ENCODE measurements at regions not wholly inside any gene's neighbourhood (a gene's known extent, or its start where the extent isn't known, plus 50 kb on each side); places are given as distances from the start of the nearest gene placed in this dataset.

GRCh38 chr2:126029316-126029715 is 626.6 kb upstream of the GYPC start:
- TF ChIP-seq POLR2A (IDR thresholded peaks at IDR 0.05) (no peak), CTCF (IDR thresholded peaks at IDR 0.05) (no peak)

GRCh38 chr2:126038861-126039260 is 617.1 kb upstream of the GYPC start:
- Histone ChIP-seq H3K27me3 (no peaks in the 10 kb centered on the region), H3K4me1 (no peaks in the 10 kb centered on the region), H3K9me3 (no peaks in the 10 kb centered on the region), H3K4me3 (replicated peaks in 1 of 3) (no peak overlapping the region), H3K36me3 (no peaks in the 10 kb centered on the region), H3K27ac (no peak overlapping the region)
- no peak for DNase-seq
- no peak for TF ChIP-seq CTCF (IDR thresholded peaks at IDR 0.05)
- TF ChIP-seq POLR2A (IDR thresholded peaks at IDR 0.05): no peak
- intact Hi-C loops (cut with DNase I): no loop called here
- WGBS, 2 donors: 73 to 81% methylated on average over 2 of the region's 2 CpGs

More at GRCh38 chr2:126029316-126029715, 626.6 kb upstream of the GYPC start:
- Histone ChIP-seq H3K4me1 (no peaks in the 10 kb centered on the region), H3K9me3 (no peaks in the 10 kb centered on the region), H3K27me3 (no peaks in the 10 kb centered on the region), H3K27ac (no peak overlapping the region), H3K4me3 (replicated peaks in 1 of 3) (no peak overlapping the region), H3K36me3 (no peaks in the 10 kb centered on the region)
- intact Hi-C loops (cut with DNase I): no loop called here
- no peak for DNase-seq

- DNase-seq: no peak
- WGBS, 2 donors: 65 to 68% methylated on average over 3 of the region's 3 CpGs
- Histone ChIP-seq H3K9me3 (no peaks in the 10 kb centered on the region), H3K27me3 (no peaks in the 10 kb centered on the region), H3K4me1 (no peaks in the 10 kb centered on the region), H3K36me3 (no peaks in the 10 kb centered on the region), H3K27ac (no peak overlapping the region), H3K4me3 (replicated peaks in 1 of 3) (no peak overlapping the region)
- TF ChIP-seq CTCF (IDR thresholded peaks at IDR 0.05): no peak
- intact Hi-C loops (cut with DNase I): no loop called here
These were observed 614.4 kb upstream of the GYPC start for GRCh38 chr2:126041391-126042047.

GRCh38 chr2:126042089-126042488 is 613.9 kb upstream of the GYPC start:
- no peak overlapping the region for H3K27ac ChIP-seq
- intact Hi-C loops (cut with DNase I): no loop called here
- no peak for TF ChIP-seq CTCF (IDR thresholded peaks at IDR 0.05)
- TF ChIP-seq POLR2A (IDR thresholded peaks at IDR 0.05): no peak
- H3K4me3 ChIP-seq (replicated peaks in 1 of 3): no peak overlapping the region
- no peaks in the 10 kb centered on the region for H3K36me3 ChIP-seq
- no peak for DNase-seq
- H3K27me3 ChIP-seq: no peaks in the 10 kb centered on the region
- no peaks in the 10 kb centered on the region for H3K9me3 ChIP-seq
- no peaks in the 10 kb centered on the region for H3K4me1 ChIP-seq

GRCh38 chr2:126048719-126049118 is 607.2 kb upstream of the GYPC start:
- no peak for DNase-seq
- Histone ChIP-seq H3K27ac (no peak overlapping the region), H3K9me3 (no peaks in the 10 kb centered on the region), H3K36me3 (no peaks in the 10 kb centered on the region), H3K4me1 (no peaks in the 10 kb centered on the region), H3K4me3 (replicated peaks in 1 of 3) (no peak overlapping the region), H3K27me3 (no peaks in the 10 kb centered on the region)
- intact Hi-C loops (cut with DNase I): no loop called here
- no peak for TF ChIP-seq POLR2A (IDR thresholded peaks at IDR 0.05)
- no peak for TF ChIP-seq CTCF (IDR thresholded peaks at IDR 0.05)
